ENCODE measurements at regions not wholly inside any gene's neighbourhood (a gene's known extent, or its start where the extent isn't known, plus 50 kb on each side); places are given as distances from the start of the nearest gene placed in this dataset.

DNA sequence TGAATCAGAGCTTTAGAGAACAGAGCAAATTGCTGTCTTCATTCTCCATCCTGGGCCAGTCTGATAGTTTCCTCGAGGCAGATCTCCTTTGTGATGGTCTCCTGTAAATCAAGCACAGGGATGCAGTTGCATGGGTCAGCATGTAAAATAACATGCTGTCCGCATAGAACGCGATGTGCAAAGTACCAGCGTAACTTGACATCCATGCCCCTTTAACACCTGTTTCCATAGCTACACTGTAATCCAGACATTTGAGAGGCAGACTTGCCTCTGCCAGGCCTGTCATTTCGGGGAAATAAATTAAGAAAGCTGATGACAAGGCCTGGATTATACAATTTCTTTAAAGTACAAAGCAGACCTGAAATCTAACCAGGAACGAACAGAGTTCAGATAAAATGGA, 413.5 kb downstream of the TLE4 start:
- no peak overlapping the region for H3K27ac ChIP-seq (ENCODE audit: low read depth, low read length)
- H3K4me1 ChIP-seq (ENCODE audit: control insufficient read depth, insufficient read depth, low read length) = no peaks in the 10 kb centered on the region
- no peak overlapping the region for H3K4me3 ChIP-seq (ENCODE audit: low read depth, low read length)
- no peaks in the 10 kb centered on the region for H3K36me3 ChIP-seq (ENCODE audit: control insufficient read depth, insufficient read depth, low read length)
- H3K27me3 ChIP-seq (ENCODE audit: control insufficient read depth, insufficient read depth, low read length) = no peaks in the 10 kb centered on the region
- H3K9ac ChIP-seq (ENCODE audit: low read depth, low read length) = no peak overlapping the region
- H3K9me3 ChIP-seq (ENCODE audit: control insufficient read depth, insufficient read depth, low read length) = no peaks in the 10 kb centered on the region

DNA sequence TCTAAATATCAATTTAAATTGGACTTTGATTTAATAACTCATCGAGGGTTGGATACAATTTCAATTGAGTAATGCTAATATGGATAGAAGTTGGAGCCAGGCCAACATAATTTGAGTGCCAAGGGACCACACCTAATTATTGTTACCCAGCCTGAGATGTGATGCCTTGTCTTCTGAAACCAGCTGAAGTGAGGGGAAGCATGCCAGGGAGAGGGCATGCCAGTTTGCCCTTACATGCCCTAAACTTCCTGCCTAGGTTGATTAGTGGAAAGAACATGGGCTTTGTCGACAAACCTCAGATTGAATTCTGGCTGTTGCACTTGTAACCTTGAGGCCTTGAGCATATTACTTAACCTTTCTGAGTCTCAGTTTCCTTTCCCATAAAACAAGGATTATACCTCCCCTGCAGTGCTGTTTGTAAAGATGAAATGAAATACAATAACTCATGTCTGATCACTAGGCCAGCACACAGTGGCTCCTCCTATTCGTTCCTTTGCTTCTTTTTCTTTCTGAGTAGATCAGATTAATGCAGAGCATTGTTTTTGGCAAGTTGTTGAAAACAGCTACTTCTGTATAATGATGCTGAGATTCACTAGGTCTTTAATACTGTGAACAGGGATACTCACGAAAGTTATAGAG, 412.8 kb downstream of the TLE4 start:
- Histone ChIP-seq H3K27me3 (ENCODE audit: control insufficient read depth, insufficient read depth, low read length) (no peaks in the 10 kb centered on the region), H3K9ac (ENCODE audit: low read depth, low read length) (no peak overlapping the region), H3K4me3 (ENCODE audit: low read depth, low read length) (no peak overlapping the region), H3K4me1 (ENCODE audit: control insufficient read depth, insufficient read depth, low read length) (no peaks in the 10 kb centered on the region), H3K9me3 (ENCODE audit: control insufficient read depth, insufficient read depth, low read length) (no peaks in the 10 kb centered on the region), H3K27ac (ENCODE audit: low read depth, low read length) (no peak overlapping the region), H3K36me3 (ENCODE audit: control insufficient read depth, insufficient read depth, low read length) (no peaks in the 10 kb centered on the region)

DNA sequence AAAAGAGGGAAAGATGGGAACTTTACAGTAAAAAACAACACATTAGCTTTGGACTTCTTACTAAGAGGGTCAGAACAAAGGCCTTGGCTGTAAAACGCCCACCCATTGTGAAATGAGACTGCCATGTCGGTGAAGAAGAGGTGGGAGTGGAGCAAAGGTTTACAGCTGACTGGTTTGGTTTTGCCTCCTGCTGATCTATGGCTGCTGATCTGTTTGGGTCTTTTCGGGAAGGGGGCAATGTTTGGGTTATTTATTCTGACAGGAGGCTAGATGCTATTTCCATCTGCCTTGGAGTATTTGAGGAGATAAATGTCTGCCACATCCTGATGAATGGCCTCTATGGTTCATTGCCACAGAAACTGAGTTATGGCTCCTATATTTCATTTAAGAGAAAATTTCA, 408.7 kb downstream of the TLE4 start:
- no peak overlapping the region for H3K4me3 ChIP-seq (ENCODE audit: low read depth, low read length)
- H3K27ac ChIP-seq (ENCODE audit: low read depth, low read length) = no peak overlapping the region
- H3K9ac ChIP-seq (ENCODE audit: low read depth, low read length) = no peak overlapping the region
- H3K27me3 ChIP-seq (ENCODE audit: control insufficient read depth, insufficient read depth, low read length) = no peaks in the 10 kb centered on the region
- peaks cover 4% of the 10 kb centered on the region; the same call in 1 of the 2 replicates for H3K4me1 ChIP-seq (ENCODE audit: control insufficient read depth, insufficient read depth, low read length)
- H3K36me3 ChIP-seq (ENCODE audit: control insufficient read depth, insufficient read depth, low read length) = no peaks in the 10 kb centered on the region
- no peaks in the 10 kb centered on the region for H3K9me3 ChIP-seq (ENCODE audit: control insufficient read depth, insufficient read depth, low read length)

- Histone ChIP-seq H3K27me3 (ENCODE audit: control insufficient read depth, insufficient read depth, low read length) (no peaks in the 10 kb centered on the region), H3K4me1 (ENCODE audit: control insufficient read depth, insufficient read depth, low read length) (peaks cover 12% of the 10 kb centered on the region), H3K36me3 (ENCODE audit: control insufficient read depth, insufficient read depth, low read length) (no peaks in the 10 kb centered on the region), H3K27ac (ENCODE audit: low read depth, low read length) (no peak overlapping the region), H3K9ac (ENCODE audit: low read depth, low read length) (no peak overlapping the region), H3K4me3 (ENCODE audit: low read depth, low read length) (no peak overlapping the region), H3K9me3 (ENCODE audit: control insufficient read depth, insufficient read depth, low read length) (no peaks in the 10 kb centered on the region)
These were observed 405.9 kb downstream of the TLE4 start for GRCh38 chr9:79977510-79978197.

GRCh38 chr9:79977074-79977435, 405.3 kb downstream of the TLE4 start:
- H3K4me1 ChIP-seq (ENCODE audit: control insufficient read depth, insufficient read depth, low read length) = peaks cover 12% of the 10 kb centered on the region
- no peak overlapping the region for H3K4me3 ChIP-seq (ENCODE audit: low read depth, low read length)
- no peaks in the 10 kb centered on the region for H3K9me3 ChIP-seq (ENCODE audit: control insufficient read depth, insufficient read depth, low read length)
- no peaks in the 10 kb centered on the region for H3K27me3 ChIP-seq (ENCODE audit: control insufficient read depth, insufficient read depth, low read length)
- no peak overlapping the region for H3K9ac ChIP-seq (ENCODE audit: low read depth, low read length)
- H3K27ac ChIP-seq (ENCODE audit: low read depth, low read length) = no peak overlapping the region
- H3K36me3 ChIP-seq (ENCODE audit: control insufficient read depth, insufficient read depth, low read length) = no peaks in the 10 kb centered on the region

DNA sequence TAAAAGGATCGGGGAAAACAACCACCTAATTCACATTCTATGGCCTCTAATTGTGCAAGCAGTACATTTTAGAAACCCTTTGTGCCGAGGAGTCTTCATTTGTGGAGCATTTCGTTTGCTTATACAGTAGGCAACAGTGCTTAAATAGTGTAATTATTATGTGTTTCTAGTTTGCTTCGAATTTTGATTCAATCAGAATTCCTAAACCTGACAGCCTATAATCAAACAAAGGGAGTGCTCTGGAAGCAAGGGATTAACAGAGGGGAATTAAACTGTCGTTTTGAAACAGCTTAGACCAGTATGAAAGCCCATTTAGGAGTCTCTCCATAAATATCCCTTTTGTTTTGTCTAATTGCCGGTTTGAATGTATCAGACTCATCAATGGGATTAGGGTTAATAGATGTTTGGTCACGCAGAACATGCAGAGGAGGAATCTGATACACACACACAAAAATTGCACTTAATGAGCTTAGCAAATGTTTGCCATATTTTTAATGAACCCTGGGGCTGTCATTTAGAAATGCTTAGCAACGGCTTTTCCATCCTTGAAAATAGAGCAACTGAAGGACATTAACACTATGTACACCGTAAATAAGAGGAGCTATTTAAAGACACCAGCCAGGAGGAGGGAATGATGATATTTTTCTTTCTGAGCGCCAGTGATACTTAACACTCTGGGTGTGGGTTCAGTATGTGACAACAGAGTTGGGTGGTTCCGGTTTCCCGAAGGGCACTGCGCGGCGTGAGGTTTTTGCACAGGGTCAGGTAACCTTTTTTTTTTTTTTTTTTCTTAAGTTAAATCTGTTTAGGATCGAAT, 404.7 kb downstream of the TLE4 start:
- Histone ChIP-seq H3K27ac (ENCODE audit: low read depth, low read length) (no peak overlapping the region), H3K4me3 (ENCODE audit: low read depth, low read length) (no peak overlapping the region)

DNA sequence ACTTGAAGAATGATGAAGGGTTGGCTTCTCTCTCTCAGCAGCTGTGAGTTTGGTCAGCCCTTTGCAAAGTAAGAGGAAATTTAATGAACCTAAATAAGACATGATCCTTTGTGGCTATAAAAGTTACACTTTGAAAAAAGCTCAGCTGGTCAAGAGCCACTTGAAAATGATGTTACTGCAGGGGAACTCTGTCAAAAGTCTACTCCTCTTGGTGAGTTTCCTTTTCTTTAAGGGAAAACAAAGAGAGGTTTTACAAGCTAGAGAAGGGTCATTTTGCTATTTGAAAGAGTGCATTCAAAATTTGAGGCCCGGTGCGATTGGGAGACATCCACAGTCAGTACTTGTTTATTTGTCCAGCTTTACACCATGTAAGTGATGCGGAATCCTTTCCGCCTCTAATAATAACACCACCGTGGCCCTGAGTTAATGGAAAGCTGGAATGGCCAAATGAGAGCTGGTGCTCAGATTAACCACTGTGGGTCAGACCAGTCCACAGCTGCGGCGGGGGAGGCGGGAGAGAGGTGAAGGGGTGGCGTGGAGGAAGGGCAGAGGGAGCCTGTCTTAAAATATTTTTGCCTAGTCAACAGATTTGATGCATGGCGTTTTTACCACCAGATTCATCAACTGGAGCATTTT, 404.0 kb downstream of the TLE4 start:
- peaks cover 12% of the 10 kb centered on the region for H3K4me1 ChIP-seq (ENCODE audit: control insufficient read depth, insufficient read depth, low read length)
- H3K27me3 ChIP-seq (ENCODE audit: control insufficient read depth, insufficient read depth, low read length) = no peaks in the 10 kb centered on the region
- H3K27ac ChIP-seq (ENCODE audit: low read depth, low read length) = no peak overlapping the region
- H3K36me3 ChIP-seq (ENCODE audit: control insufficient read depth, insufficient read depth, low read length) = no peaks in the 10 kb centered on the region
- H3K9ac ChIP-seq (ENCODE audit: low read depth, low read length) = no peak overlapping the region
- no peak overlapping the region for H3K4me3 ChIP-seq (ENCODE audit: low read depth, low read length)
- no peaks in the 10 kb centered on the region for H3K9me3 ChIP-seq (ENCODE audit: control insufficient read depth, insufficient read depth, low read length)

More for the DNA sequence above, 404.7 kb downstream of the TLE4 start:
- Histone ChIP-seq H3K9ac (ENCODE audit: low read depth, low read length) (no peak overlapping the region), H3K36me3 (ENCODE audit: control insufficient read depth, insufficient read depth, low read length) (no peaks in the 10 kb centered on the region), H3K27me3 (ENCODE audit: control insufficient read depth, insufficient read depth, low read length) (no peaks in the 10 kb centered on the region), H3K9me3 (ENCODE audit: control insufficient read depth, insufficient read depth, low read length) (no peaks in the 10 kb centered on the region), H3K4me1 (ENCODE audit: control insufficient read depth, insufficient read depth, low read length) (peaks cover 12% of the 10 kb centered on the region)

- H3K9me3 ChIP-seq (ENCODE audit: control insufficient read depth, insufficient read depth, low read length) = no peaks in the 10 kb centered on the region
- no peak overlapping the region for H3K27ac ChIP-seq (ENCODE audit: low read depth, low read length)
- no peaks in the 10 kb centered on the region for H3K36me3 ChIP-seq (ENCODE audit: control insufficient read depth, insufficient read depth, low read length)
- peaks cover 12% of the 10 kb centered on the region for H3K4me1 ChIP-seq (ENCODE audit: control insufficient read depth, insufficient read depth, low read length)
- no peaks in the 10 kb centered on the region for H3K27me3 ChIP-seq (ENCODE audit: control insufficient read depth, insufficient read depth, low read length)
- no peak overlapping the region for H3K9ac ChIP-seq (ENCODE audit: low read depth, low read length)
- 0 out of 2 replicates have a peak overlapping the region, but pooled peaks have one; percentile 23 for H3K4me3 ChIP-seq (ENCODE audit: low read depth, low read length)
These were observed 403.1 kb downstream of the TLE4 start for GRCh38 chr9:79974806-79975422.

DNA sequence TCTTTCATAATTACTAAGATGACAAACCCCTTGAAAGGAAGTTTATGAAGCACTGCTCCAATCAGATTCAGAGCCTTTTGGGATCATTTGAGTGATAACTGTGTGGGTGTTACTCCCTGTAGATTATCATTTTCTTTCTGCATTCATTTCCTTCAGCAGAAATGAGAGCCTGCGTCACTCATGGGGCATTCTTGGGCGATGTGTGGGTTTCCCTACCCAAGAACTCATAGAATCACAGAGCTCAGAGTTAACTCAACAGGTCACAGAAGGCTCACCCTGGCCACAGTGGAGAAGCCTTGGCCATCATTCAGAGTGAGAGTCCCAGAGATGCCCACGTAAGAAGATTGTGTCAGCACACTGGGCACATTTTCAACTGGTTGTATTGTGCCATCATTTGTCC, 401.9 kb downstream of the TLE4 start:
- no peaks in the 10 kb centered on the region for H3K36me3 ChIP-seq (ENCODE audit: control insufficient read depth, insufficient read depth, low read length)
- H3K27me3 ChIP-seq (ENCODE audit: control insufficient read depth, insufficient read depth, low read length) = no peaks in the 10 kb centered on the region
- no peak overlapping the region for H3K4me3 ChIP-seq (ENCODE audit: low read depth, low read length)
- no peaks in the 10 kb centered on the region for H3K9me3 ChIP-seq (ENCODE audit: control insufficient read depth, insufficient read depth, low read length)
- no peak overlapping the region for H3K27ac ChIP-seq (ENCODE audit: low read depth, low read length)
- H3K9ac ChIP-seq (ENCODE audit: low read depth, low read length) = no peak overlapping the region
- H3K4me1 ChIP-seq (ENCODE audit: control insufficient read depth, insufficient read depth, low read length) = peaks cover 12% of the 10 kb centered on the region

- H3K9me3 ChIP-seq (ENCODE audit: control insufficient read depth, insufficient read depth, low read length) = no peaks in the 10 kb centered on the region
- no peak overlapping the region for H3K4me3 ChIP-seq (ENCODE audit: low read depth, low read length)
- no peak overlapping the region for H3K27ac ChIP-seq (ENCODE audit: low read depth, low read length)
- no peaks in the 10 kb centered on the region for H3K36me3 ChIP-seq (ENCODE audit: control insufficient read depth, insufficient read depth, low read length)
- H3K27me3 ChIP-seq (ENCODE audit: control insufficient read depth, insufficient read depth, low read length) = peaks cover 13% of the 10 kb centered on the region
- no peak overlapping the region for H3K9ac ChIP-seq (ENCODE audit: low read depth, low read length)
- peaks cover 5% of the 10 kb centered on the region for H3K4me1 ChIP-seq (ENCODE audit: control insufficient read depth, insufficient read depth, low read length)
These were observed 398.3 kb downstream of the TLE4 start for GRCh38 chr9:79970146-79970425.
